K562 (cell line): ENCODE measurements at regions not wholly inside any gene's neighbourhood (a gene's known extent, or its start where the extent isn't known, plus 50 kb on each side); places are given as distances from the start of the nearest gene placed in this dataset.

Experiments
- CCAR2 ChIP-seq: fragments of 200-400 bp; formaldehyde crosslinking; IDR thresholded peaks from 2 replicates; pipeline ENCODE4 v1.6.1; 2017; ENCODE audit warnings: mild to moderate bottlenecking, low read depth, low read length
- FOXA1 ChIP-seq: fragments of 450-650 bp; IDR thresholded peaks from 2 replicates; pipeline ENCODE4 v1.6.1; 2016; ENCODE audit warnings: mild to moderate bottlenecking, borderline replicate concordance
- HDAC8 ChIP-seq: fragments of 450-650 bp; IDR thresholded peaks from 2 replicates; pipeline ENCODE4 v1.6.1; 2016; ENCODE audit warnings: mild to moderate bottlenecking, missing genetic modification characterization, moderate library complexity, missing compliant biosample characterization
- KLF6 ChIP-seq: fragments of 250-450 bp; sonication (Bioruptor Pico); IDR thresholded peaks from 2 replicates; pipeline ENCODE4 v1.4.0; 2020; ENCODE audit warnings: mild to moderate bottlenecking, moderate library complexity, borderline replicate concordance
- NR1H2 ChIP-seq: sonication (generic); formaldehyde crosslinking; IDR thresholded peaks from 2 replicates; pipeline ENCODE4 v1.4.0; 2020; ENCODE audit warnings: mild to moderate bottlenecking, missing genetic modification reagents
- PTBP1 ChIP-seq: fragments of 200-400 bp; formaldehyde crosslinking; IDR thresholded peaks from 2 replicates; pipeline ENCODE4 v1.6.1; 2017; ENCODE audit warnings: low read depth, low read length
- SAP30 ChIP-seq: fragments of 200-600 bp; sonication (generic); IDR thresholded peaks from 2 replicates; pipeline ENCODE4 v1.6.1; 2012; ENCODE audit warnings: borderline replicate concordance, low read depth, mild to moderate bottlenecking, moderate library complexity, low read length, control low read depth, inconsistent platforms; ENCODE audit not compliant: insufficient read depth, poor library complexity, severe bottlenecking
- SRSF1 ChIP-seq: fragments of 200-400 bp; formaldehyde crosslinking; IDR thresholded peaks from 2 replicates; pipeline ENCODE4 v1.6.1; 2017; ENCODE audit warnings: mild to moderate bottlenecking, low read depth, low read length, moderate library complexity
- ZNF175 ChIP-seq: fragments of 200-800 bp; sonication (Bioruptor generic); IDR thresholded peaks from 2 replicates; pipeline ENCODE4 v1.6.1; 2016; ENCODE audit warnings: low read depth, mild to moderate bottlenecking, missing genetic modification characterization, missing compliant biosample characterization
- TF ChIP-seq, protein P1 (sequence below): fragments of 250-450 bp; sonication (Bioruptor Pico); IDR thresholded peaks from 2 replicates; pipeline ENCODE4 v1.5.0; 2021
- TF ChIP-seq, protein P2 (sequence below), 3 experiments: IDR thresholded peaks in 2 of 3; conservative IDR thresholded peaks in 1 of 3; 2 replicates each; pipeline ENCODE4 v1.5.1; 2011 to 2012; ENCODE audit warnings: low read length in 3 of 3, mild to moderate bottlenecking in 3 of 3, control low read depth in 2 of 3, improper control_type of control experiment in 1 of 3, inconsistent platforms in 1 of 3, low read depth in 1 of 3, mixed read lengths in 1 of 3, moderate library complexity in 1 of 3; ENCODE audit not compliant: insufficient read depth in 2 of 3

DNA sequence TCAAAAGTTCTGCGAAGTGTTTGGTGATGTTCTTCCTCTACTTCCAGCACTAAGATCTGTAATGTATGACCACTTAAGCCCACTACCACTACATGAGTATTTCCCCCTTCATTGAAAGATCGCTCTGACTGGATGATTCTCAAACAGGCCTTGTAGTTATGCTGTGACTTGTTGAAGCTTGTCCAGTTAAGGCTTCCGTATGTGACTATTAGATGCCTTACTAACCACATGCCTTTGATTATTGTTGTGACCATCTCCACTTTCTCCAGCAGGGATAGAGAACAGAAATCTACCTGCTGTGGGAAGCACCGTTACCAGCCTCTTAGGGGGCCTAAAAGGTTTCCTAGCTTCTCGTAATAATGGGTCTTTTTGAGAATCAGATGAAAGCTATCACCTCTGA, 81.1 kb downstream of the NOC3L start:
- TF ChIP-seq, protein P1, sequence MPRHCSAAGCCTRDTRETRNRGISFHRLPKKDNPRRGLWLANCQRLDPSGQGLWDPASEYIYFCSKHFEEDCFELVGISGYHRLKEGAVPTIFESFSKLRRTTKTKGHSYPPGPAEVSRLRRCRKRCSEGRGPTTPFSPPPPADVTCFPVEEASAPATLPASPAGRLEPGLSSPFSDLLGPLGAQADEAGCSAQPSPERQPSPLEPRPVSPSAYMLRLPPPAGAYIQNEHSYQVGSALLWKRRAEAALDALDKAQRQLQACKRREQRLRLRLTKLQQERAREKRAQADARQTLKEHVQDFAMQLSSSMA (CRISPR knock-in tag) = no peak
- TF ChIP-seq PTBP1 (no peak), SAP30 (no peak), KLF6 (CRISPR knock-in tag) (no peak), CCAR2 (no peak), SRSF1 (no peak), HDAC8 (tag) (no peak), NR1H2 (CRISPR knock-in tag) (no peak), ZNF175 (no peak), FOXA1 (no peak)
- TF ChIP-seq, protein P2, sequence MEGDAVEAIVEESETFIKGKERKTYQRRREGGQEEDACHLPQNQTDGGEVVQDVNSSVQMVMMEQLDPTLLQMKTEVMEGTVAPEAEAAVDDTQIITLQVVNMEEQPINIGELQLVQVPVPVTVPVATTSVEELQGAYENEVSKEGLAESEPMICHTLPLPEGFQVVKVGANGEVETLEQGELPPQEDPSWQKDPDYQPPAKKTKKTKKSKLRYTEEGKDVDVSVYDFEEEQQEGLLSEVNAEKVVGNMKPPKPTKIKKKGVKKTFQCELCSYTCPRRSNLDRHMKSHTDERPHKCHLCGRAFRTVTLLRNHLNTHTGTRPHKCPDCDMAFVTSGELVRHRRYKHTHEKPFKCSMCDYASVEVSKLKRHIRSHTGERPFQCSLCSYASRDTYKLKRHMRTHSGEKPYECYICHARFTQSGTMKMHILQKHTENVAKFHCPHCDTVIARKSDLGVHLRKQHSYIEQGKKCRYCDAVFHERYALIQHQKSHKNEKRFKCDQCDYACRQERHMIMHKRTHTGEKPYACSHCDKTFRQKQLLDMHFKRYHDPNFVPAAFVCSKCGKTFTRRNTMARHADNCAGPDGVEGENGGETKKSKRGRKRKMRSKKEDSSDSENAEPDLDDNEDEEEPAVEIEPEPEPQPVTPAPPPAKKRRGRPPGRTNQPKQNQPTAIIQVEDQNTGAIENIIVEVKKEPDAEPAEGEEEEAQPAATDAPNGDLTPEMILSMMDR (IDR thresholded peaks at IDR 0.05 in 2 of 3, conservative IDR thresholded peaks at IDR 0.05 in 1 of 3; ENCODE audit: insufficient read depth in 2 of 3, low read depth in 1 of 3, low read length in 3 of 3) = no peak
